PC-3 (cell line): ENCODE measurements at regions not wholly inside any gene's neighbourhood (a gene's known extent, or its start where the extent isn't known, plus 50 kb on each side); places are given as distances from the start of the nearest gene placed in this dataset.

Experiments
- ATAC-seq: fragments of 200-7000 bp; cut with Tn5 transposase; 2 replicates; pipeline ENCODE4 v1.9.1; 2020; ENCODE audit warnings: mild to moderate bottlenecking, moderate library complexity
- BruUV-seq: library from RNA; stranded (reverse); fragments of 400-500 nt; replicated peaks from 2 replicates; lab custom pipeline; 2021; lab: Mats Ljungman, UMichigan
- CTCF ChIA-PET: fragments of 300-600 bp; sonication (Branson Sonifier 250); formaldehyde crosslinking; loops from one replicate; lab custom pipeline; 2022; ENCODE audit warnings: antibody characterized with exemption; lab: Charles Lee
- POLR2A ChIA-PET: fragments of 300-600 bp; sonication (Branson Sonifier 250); formaldehyde crosslinking; loops from one replicate; lab custom pipeline; 2022; ENCODE audit warnings: antibody characterized with exemption; ENCODE audit not compliant: unreplicated experiment; lab: Charles Lee
- DNase-seq: peaks from one replicate; pipeline ENCODE4 v3.0.0-alpha.2; 2015
- H2AFZ ChIP-seq: fragments of 300-600 bp; sonication (generic); 2 replicates; pipeline ENCODE4 v1.6.0; 2016; ENCODE audit warnings: antibody characterized with exemption, low read length
- H3F3A ChIP-seq: fragments of 300-600 bp; sonication (generic); one replicate; pipeline ENCODE4 v1.6.0; 2017; ENCODE audit warnings: antibody characterized with exemption, low read length, control low read depth, mild to moderate bottlenecking; ENCODE audit not compliant: unreplicated experiment
- H3K27ac ChIP-seq: fragments of 300-600 bp; sonication (generic); 2 replicates; pipeline ENCODE4 v1.5.1; 2016; ENCODE audit warnings: mild to moderate bottlenecking, low read length
- H3K27me3 ChIP-seq: fragments of 300-600 bp; sonication (generic); 2 replicates; pipeline ENCODE4 v1.6.1; 2016; ENCODE audit warnings: low read length, mixed read lengths
- H3K36me3 ChIP-seq: fragments of 300-600 bp; sonication (generic); 2 replicates; pipeline ENCODE4 v1.6.1; 2016; ENCODE audit warnings: low read depth, mixed run types, low read length, mixed read lengths
- H3K4me1 ChIP-seq: fragments of 300-600 bp; sonication (generic); 2 replicates; pipeline ENCODE4 v1.5.1; 2016; ENCODE audit warnings: low read length; ENCODE audit not compliant: insufficient read depth
- H3K4me2 ChIP-seq: fragments of 300-600 bp; sonication (generic); 2 replicates; pipeline ENCODE4 v1.6.0; 2016; ENCODE audit warnings: low read length
- H3K4me3 ChIP-seq: fragments of 300-600 bp; sonication (generic); 2 replicates; pipeline ENCODE4 v1.5.1; 2016; ENCODE audit warnings: mild to moderate bottlenecking, low read length, mixed read lengths
- H3K79me2 ChIP-seq: fragments of 300-600 bp; sonication (generic); 2 replicates; pipeline ENCODE4 v1.6.1; 2017; ENCODE audit warnings: low read length, mixed read lengths
- H3K9ac ChIP-seq: fragments of 300-600 bp; sonication (generic); 2 replicates; pipeline ENCODE4 v1.6.0; 2016; ENCODE audit warnings: mild to moderate bottlenecking, low read length
- H3K9me2 ChIP-seq: fragments of 300-600 bp; sonication (generic); replicated peaks from 2 replicates; pipeline ENCODE4 v1.6.1; 2016; ENCODE audit warnings: mixed run types, low read length, mixed read lengths
- H3K9me3 ChIP-seq: fragments of 300-600 bp; sonication (generic); 2 replicates; pipeline ENCODE4 v1.6.1; 2016; ENCODE audit warnings: low read length, mixed read lengths
- H4K20me1 ChIP-seq: fragments of 300-600 bp; sonication (generic); 2 replicates; pipeline ENCODE4 v1.6.1; 2016; ENCODE audit warnings: low read length, mixed read lengths
- CTCF ChIP-seq: fragments of 300-600 bp; sonication (generic); conservative IDR thresholded peaks from 2 replicates; pipeline ENCODE4 v1.5.1; 2017; ENCODE audit warnings: antibody characterized with exemption, low read depth, mild to moderate bottlenecking, low read length
- EZH2 ChIP-seq: fragments of 300-600 bp; sonication (generic); IDR thresholded peaks from one replicate; pipeline ENCODE4 v1.6.1; 2017; ENCODE audit warnings: antibody characterized with exemption, mild to moderate bottlenecking, low read length; ENCODE audit not compliant: unreplicated experiment
- EZH2phosphoT487 ChIP-seq: fragments of 300-600 bp; sonication (generic); IDR thresholded peaks from 2 replicates; pipeline ENCODE4 v1.6.1; 2018; ENCODE audit warnings: mild to moderate bottlenecking, antibody characterized with exemption, low read length, borderline replicate concordance
- intact Hi-C: fragments of 100-400 bp; cut with micrococcal nuclease; formaldehyde crosslinking; loops from 2 replicates; pipeline ENCODE4 v1.9.0; 2023

GRCh38 chr13:95474992-95475391 lies 77.5 kb upstream of the CLDN10 start:
- intact Hi-C loops, result no loop called here

GRCh38 chr13:95477187-95477586 lies 75.3 kb upstream of the CLDN10 start:
- CTCF ChIA-PET, result no interaction called here

More at GRCh38 chr13:95474992-95475391, 77.5 kb upstream of the CLDN10 start:
- no TSS peak for BruUV-seq
- H3K9me3 ChIP-seq, result no peaks in the 10 kb centered on the region
- no peaks in the 10 kb centered on the region for H3K79me2 ChIP-seq
- TF ChIP-seq EZH2, result no peak
- TF ChIP-seq EZH2phosphoT487, result no peak
- no peak for TF ChIP-seq CTCF
- H3K9me2 ChIP-seq, result no peaks in the 10 kb centered on the region
- no peaks in the 10 kb centered on the region for H3F3A ChIP-seq
- DNase-seq (no peak), ATAC-seq (no peak)
- H4K20me1 ChIP-seq, result no peaks in the 10 kb centered on the region
- H3K36me3 ChIP-seq, result no peaks in the 10 kb centered on the region
- H3K4me2 ChIP-seq, result no peak overlapping the region
- H3K4me3 ChIP-seq, result no peak overlapping the region
- H2AFZ ChIP-seq, result no peak overlapping the region
- 0 out of 2 replicates have a peak, but pooled peaks cover 3% of the 10 kb centered on the region for H3K4me1 ChIP-seq
- ChIA-PET POLR2A (no interaction called here), CTCF (no interaction called here)
- H3K9ac ChIP-seq, result no peak overlapping the region
- H3K27ac ChIP-seq, result no peak overlapping the region
- H3K27me3 ChIP-seq, result no peaks in the 10 kb centered on the region

More at GRCh38 chr13:95477187-95477586, 75.3 kb upstream of the CLDN10 start:
- ATAC-seq (no peak), DNase-seq (no peak)
- Histone ChIP-seq H2AFZ (no peak overlapping the region), H3F3A (no peaks in the 10 kb centered on the region), H3K79me2 (no peaks in the 10 kb centered on the region), H3K4me2 (no peak overlapping the region), H3K9ac (no peak overlapping the region), H3K36me3 (no peaks in the 10 kb centered on the region), H4K20me1 (no peaks in the 10 kb centered on the region), H3K27me3 (no peaks in the 10 kb centered on the region), H3K4me1 (peaks cover 13% of the 10 kb centered on the region), H3K4me3 (no peak overlapping the region), H3K9me3 (no peaks in the 10 kb centered on the region), H3K27ac (no peak overlapping the region), H3K9me2 (no peaks in the 10 kb centered on the region)
- POLR2A ChIA-PET, result no interaction called here
- no peak for TF ChIP-seq EZH2
- no peak for TF ChIP-seq EZH2phosphoT487
- no peak for TF ChIP-seq CTCF
- BruUV-seq, result no TSS peak
- intact Hi-C loops, result no loop called here
